ENCODE measurements at regions not wholly inside any gene's neighbourhood (a gene's known extent, or its start where the extent isn't known, plus 50 kb on each side); places are given as distances from the start of the nearest gene placed in this dataset.

DNA sequence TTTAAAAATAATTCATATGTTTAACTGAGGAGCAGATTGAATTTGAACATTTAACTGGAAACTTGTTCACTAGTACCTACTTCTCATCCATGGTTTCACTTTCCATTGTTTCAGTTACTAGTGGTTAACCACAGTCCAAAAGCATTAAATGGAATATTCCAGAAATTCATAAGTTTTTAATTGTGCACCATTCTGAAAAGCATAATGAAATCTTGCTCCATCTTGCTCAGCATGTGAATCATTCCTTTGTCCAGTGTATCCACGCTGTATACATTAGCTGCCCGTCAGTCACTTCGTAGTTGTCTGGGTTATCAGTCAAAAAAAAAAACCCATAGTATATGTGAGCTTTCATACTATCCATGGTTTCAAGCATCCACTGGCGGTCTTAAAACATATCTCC lies 217.6 kb downstream of the TPRG1 start:
- TF ChIP-seq, protein P1, sequence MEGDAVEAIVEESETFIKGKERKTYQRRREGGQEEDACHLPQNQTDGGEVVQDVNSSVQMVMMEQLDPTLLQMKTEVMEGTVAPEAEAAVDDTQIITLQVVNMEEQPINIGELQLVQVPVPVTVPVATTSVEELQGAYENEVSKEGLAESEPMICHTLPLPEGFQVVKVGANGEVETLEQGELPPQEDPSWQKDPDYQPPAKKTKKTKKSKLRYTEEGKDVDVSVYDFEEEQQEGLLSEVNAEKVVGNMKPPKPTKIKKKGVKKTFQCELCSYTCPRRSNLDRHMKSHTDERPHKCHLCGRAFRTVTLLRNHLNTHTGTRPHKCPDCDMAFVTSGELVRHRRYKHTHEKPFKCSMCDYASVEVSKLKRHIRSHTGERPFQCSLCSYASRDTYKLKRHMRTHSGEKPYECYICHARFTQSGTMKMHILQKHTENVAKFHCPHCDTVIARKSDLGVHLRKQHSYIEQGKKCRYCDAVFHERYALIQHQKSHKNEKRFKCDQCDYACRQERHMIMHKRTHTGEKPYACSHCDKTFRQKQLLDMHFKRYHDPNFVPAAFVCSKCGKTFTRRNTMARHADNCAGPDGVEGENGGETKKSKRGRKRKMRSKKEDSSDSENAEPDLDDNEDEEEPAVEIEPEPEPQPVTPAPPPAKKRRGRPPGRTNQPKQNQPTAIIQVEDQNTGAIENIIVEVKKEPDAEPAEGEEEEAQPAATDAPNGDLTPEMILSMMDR (IDR thresholded peaks at IDR 0.05): no peak
- no peak for TF ChIP-seq POLR2A (IDR thresholded peaks at IDR 0.05)
